GM18498 (cell line): ENCODE measurements at regions not wholly inside any gene's neighbourhood (a gene's known extent, or its start where the extent isn't known, plus 50 kb on each side); places are given as distances from the start of the nearest gene placed in this dataset.
"Not testable (repeated sequence)": the region's sequence is repeated elsewhere in the genome, so short reads cannot be mapped to it uniquely, and the experiment has no call there.

Experiments used
- ATAC-seq: cut with Tn5 transposase; IDR thresholded peaks from one replicate; pipeline ENCODE4 v1.9.1; 2021; ENCODE audit warnings: mild to moderate bottlenecking, moderate library complexity; ENCODE audit not compliant: unreplicated experiment

GRCh38 chr3:164752812-164753211 is 325.5 kb downstream of the SI start:
- no peak for ATAC-seq

GRCh38 chr3:164748626-164749025 is 329.7 kb downstream of the SI start:
- no peak for ATAC-seq

GRCh38 chr3:164741869-164742268 is 336.4 kb downstream of the SI start:
- no peak for ATAC-seq

GRCh38 chr3:164737174-164737573 is 341.1 kb downstream of the SI start:
- no peak for ATAC-seq

- ATAC-seq: no peak
Observed at GRCh38 chr3:164732166-164732565, 346.1 kb downstream of the SI start.

GRCh38 chr3:164730815-164731360 is 347.4 kb downstream of the SI start:
- no peak for ATAC-seq

- no peak for ATAC-seq
Observed at GRCh38 chr3:164723396-164723795, 354.9 kb downstream of the SI start.

- ATAC-seq: not testable (repeated sequence)
Observed at GRCh38 chr3:164702808-164703207, 375.5 kb downstream of the SI start.

GRCh38 chr3:164687902-164688301 is 390.4 kb downstream of the SI start:
- ATAC-seq: no peak

- no peak for ATAC-seq
Observed at GRCh38 chr3:164687211-164687610, 391.1 kb downstream of the SI start.

- no peak for ATAC-seq
Observed at GRCh38 chr3:164683489-164683888, 394.8 kb downstream of the SI start.

- no peak for ATAC-seq
Observed at GRCh38 chr3:164679245-164679644, 399.1 kb downstream of the SI start.

GRCh38 chr3:164677317-164677716 is 401.0 kb downstream of the SI start:
- no peak for ATAC-seq

GRCh38 chr3:164673738-164674137 is 404.6 kb downstream of the SI start:
- no peak for ATAC-seq

- ATAC-seq: no peak
Observed at GRCh38 chr3:164658125-164658524, 420.2 kb downstream of the SI start.

GRCh38 chr3:164657631-164658030 is 420.7 kb downstream of the SI start:
- ATAC-seq: no peak

GRCh38 chr3:164655462-164655861 is 422.8 kb downstream of the SI start:
- ATAC-seq: no peak

GRCh38 chr3:164641071-164641470 is 437.2 kb downstream of the SI start:
- no peak for ATAC-seq

GRCh38 chr3:164640591-164640990 is 437.7 kb downstream of the SI start:
- ATAC-seq: no peak

GRCh38 chr3:164620956-164621355 is 457.3 kb downstream of the SI start:
- no peak for ATAC-seq

GRCh38 chr3:164620423-164620822 is 457.9 kb downstream of the SI start:
- ATAC-seq: no peak

- ATAC-seq: no peak
Observed at GRCh38 chr3:164612751-164613150, 465.5 kb downstream of the SI start.

GRCh38 chr3:164608554-164609276 is 469.6 kb downstream of the SI start:
- ATAC-seq: no peak
